Progenitor cell of endocrine pancreas (in vitro differentiated cells): ENCODE measurements at regions not wholly inside any gene's neighbourhood (a gene's known extent, or its start where the extent isn't known, plus 50 kb on each side); places are given as distances from the start of the nearest gene placed in this dataset.

Experiments
- DNase-seq: peaks from one replicate; pipeline ENCODE4 v3.0.0; 2021; ENCODE audit warnings: low spot score; ENCODE audit not compliant: unreplicated experiment
- H3K27ac Mint-ChIP-seq: 2 replicates; pipeline ENCODE4 v1.8.0; 2021; ENCODE audit warnings: mild to moderate bottlenecking, moderate library complexity, mixed read lengths
- H3K27me3 Mint-ChIP-seq: 2 replicates; pipeline ENCODE4 v1.8.0; 2021; ENCODE audit warnings: mixed read lengths
- H3K36me3 Mint-ChIP-seq: 2 replicates; pipeline ENCODE4 v1.8.0; 2022; ENCODE audit warnings: mixed read lengths; ENCODE audit not compliant: insufficient read depth
- H3K4me1 Mint-ChIP-seq: 2 replicates; pipeline ENCODE4 v1.8.0; 2021; ENCODE audit warnings: low read depth, mixed read lengths
- H3K4me3 Mint-ChIP-seq: 2 replicates; pipeline ENCODE4 v1.8.0; 2021; ENCODE audit warnings: low read depth, mild to moderate bottlenecking, moderate library complexity, mixed read lengths
- H3K9me3 Mint-ChIP-seq: 2 replicates; pipeline ENCODE4 v1.8.0; 2021; ENCODE audit warnings: low read depth, mixed read lengths
- CTCF ChIP-seq: fragments of 200-600 bp; sonication (generic); IDR thresholded peaks from one replicate; pipeline ENCODE4 v1.5.0; 2021; ENCODE audit warnings: antibody characterized with exemption, mild to moderate bottlenecking; ENCODE audit not compliant: unreplicated experiment

DNA sequence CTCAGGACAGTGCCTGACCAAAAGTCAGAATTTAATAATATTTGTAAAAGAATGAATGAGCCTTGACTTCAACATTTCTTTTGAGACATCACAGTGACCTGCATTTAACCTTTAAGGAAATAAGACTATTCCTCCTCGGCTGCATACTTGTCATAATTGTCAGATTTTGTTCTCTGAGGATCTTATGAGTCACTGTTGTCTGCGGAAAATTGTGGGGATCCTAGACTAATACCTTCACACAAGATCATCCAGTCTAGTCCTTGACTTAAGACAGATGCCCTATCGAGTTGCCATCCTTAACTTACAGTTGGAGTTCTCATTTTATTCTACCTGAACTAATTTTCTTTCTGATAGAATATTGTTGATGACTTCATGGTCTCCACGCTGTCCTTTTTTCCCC, 198.4 kb downstream of the DLEU7 start:
- no peaks in the 10 kb centered on the region for H3K27me3 Mint-ChIP-seq
- H3K27ac Mint-ChIP-seq, result no peak overlapping the region
- peaks cover 8% of the 10 kb centered on the region for H3K4me1 Mint-ChIP-seq
- no peaks in the 10 kb centered on the region for H3K9me3 Mint-ChIP-seq
- H3K36me3 Mint-ChIP-seq, result no peaks in the 10 kb centered on the region
- no peak overlapping the region for H3K4me3 Mint-ChIP-seq
- no peak for TF ChIP-seq CTCF
- no peak for DNase-seq

DNA sequence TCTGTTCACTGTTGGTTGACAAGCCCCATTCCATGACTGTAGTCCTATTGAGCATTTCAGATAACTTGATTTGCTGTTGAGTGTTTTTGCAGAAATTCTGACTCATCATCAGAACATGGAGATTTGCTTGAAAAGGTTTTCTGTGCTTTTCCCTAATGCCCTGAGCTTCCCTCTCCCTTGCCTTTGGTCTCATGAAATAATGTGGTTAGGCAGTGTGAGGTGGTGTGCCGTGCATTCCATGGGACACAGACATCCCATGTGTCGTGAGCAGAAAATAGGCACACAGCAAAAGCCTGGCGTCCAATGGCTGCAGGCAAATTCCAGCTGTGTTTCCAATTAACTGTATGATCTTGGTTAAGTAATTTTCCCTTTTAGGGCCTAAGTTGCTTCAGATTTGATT, 197.4 kb downstream of the DLEU7 start:
- H3K27me3 Mint-ChIP-seq, result no peaks in the 10 kb centered on the region
- DNase-seq, result no peak
- H3K27ac Mint-ChIP-seq, result no peak overlapping the region
- no peaks in the 10 kb centered on the region for H3K9me3 Mint-ChIP-seq
- no peak overlapping the region for H3K4me3 Mint-ChIP-seq
- H3K4me1 Mint-ChIP-seq, result peaks cover 13% of the 10 kb centered on the region
- no peak for TF ChIP-seq CTCF
- H3K36me3 Mint-ChIP-seq, result no peaks in the 10 kb centered on the region

GRCh38 chr13:50649211-50649610, 194.3 kb downstream of the DLEU7 start:
- TF ChIP-seq CTCF, result no peak
- no peaks in the 10 kb centered on the region for H3K9me3 Mint-ChIP-seq
- no peaks in the 10 kb centered on the region for H3K36me3 Mint-ChIP-seq
- no peaks in the 10 kb centered on the region for H3K27me3 Mint-ChIP-seq
- H3K4me1 Mint-ChIP-seq, result peaks cover 13% of the 10 kb centered on the region
- DNase-seq, result no peak
- H3K4me3 Mint-ChIP-seq, result no peak overlapping the region
- H3K27ac Mint-ChIP-seq, result no peak overlapping the region

DNA sequence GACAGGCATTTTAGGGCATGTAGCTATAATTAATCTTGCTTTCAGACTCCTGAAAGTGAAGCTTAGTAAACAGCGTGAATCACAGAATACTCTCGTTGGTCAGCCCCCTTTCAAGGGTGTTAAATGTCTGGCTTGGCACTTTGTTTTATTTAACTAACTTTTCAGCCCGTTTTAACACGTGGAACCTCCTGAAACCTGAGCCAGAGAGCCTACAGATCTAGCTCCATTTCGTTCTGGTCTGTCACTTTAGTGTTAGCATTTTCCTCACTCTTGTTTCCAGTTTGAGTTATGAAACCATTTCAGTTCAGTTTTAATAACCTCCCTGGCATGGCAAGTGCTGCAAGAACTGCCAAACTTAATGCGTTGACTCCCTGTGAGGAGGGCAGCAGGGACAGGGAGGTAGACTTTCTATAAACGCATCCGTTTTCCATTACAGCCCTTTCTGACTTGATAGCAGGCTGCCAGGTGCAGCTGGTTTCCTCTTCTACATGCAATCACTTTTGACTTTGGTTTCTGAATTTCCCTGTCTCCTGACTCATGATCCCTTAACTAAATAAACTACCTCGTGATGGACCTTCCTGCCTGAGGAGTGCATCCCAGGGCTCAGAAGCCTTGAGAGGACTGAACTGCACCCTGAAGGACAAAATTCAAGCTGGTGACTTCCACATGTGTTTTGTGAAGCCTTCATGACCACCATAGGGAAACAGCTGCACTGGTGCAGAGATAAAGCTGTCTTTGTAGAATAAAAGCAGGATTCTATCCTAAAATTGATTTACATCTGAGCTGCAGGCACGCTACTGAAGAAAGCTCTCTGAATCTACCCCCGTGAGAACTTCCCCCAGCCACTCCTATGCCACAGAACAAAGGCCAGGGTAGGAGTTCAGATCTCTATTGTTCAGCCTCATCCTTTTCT, 192.6 kb downstream of the DLEU7 start:
- H3K4me3 Mint-ChIP-seq, result no peak overlapping the region
- no peaks in the 10 kb centered on the region for H3K27me3 Mint-ChIP-seq
- TF ChIP-seq CTCF, result no peak
- no peak for DNase-seq
- H3K27ac Mint-ChIP-seq, result no peak overlapping the region
- peaks cover 8% of the 10 kb centered on the region for H3K4me1 Mint-ChIP-seq
- H3K9me3 Mint-ChIP-seq, result no peaks in the 10 kb centered on the region
- H3K36me3 Mint-ChIP-seq, result no peaks in the 10 kb centered on the region

DNA sequence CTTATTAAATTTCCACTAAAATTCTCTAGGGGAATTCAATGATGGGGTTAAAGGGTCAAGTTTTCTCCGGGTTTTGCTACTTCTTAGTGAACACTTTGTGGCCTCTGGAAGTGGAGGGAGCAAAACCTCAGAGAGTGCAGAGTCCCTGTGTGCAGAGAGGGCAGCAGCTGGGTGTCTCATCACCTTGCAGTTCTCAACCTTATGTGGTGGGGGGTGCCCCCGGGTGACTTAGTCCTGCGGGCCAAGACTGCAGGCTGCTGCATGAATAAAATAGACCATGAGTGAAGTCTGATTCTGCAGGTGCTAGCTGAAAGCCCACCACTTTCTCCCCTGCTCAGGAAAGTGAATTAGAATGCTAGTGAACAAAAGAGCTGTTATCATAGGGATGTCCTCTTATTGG, 191.6 kb downstream of the DLEU7 start:
- Mint-ChIP-seq H3K27ac (no peak overlapping the region), H3K27me3 (peaks cover 3% of the 10 kb centered on the region), H3K4me1 (peaks cover 8% of the 10 kb centered on the region), H3K9me3 (no peaks in the 10 kb centered on the region), H3K36me3 (no peaks in the 10 kb centered on the region), H3K4me3 (no peak overlapping the region)
- DNase-seq, result no peak
- TF ChIP-seq CTCF, result no peak
